Calu3 (cell line): ENCODE measurements at regions not wholly inside any gene's neighbourhood (a gene's known extent, or its start where the extent isn't known, plus 50 kb on each side); places are given as distances from the start of the nearest gene placed in this dataset.

ENCODE experiments used
- BruUV-seq: library from RNA; stranded (reverse); fragments of 400-500 nt; replicated peaks from 2 replicates; lab custom pipeline; 2021; lab: Mats Ljungman, UMichigan
- CTCF ChIA-PET: fragments of 300-600 bp; sonication (Branson Sonifier 250); formaldehyde crosslinking; loops from one replicate; lab custom pipeline; 2022; ENCODE audit warnings: antibody characterized with exemption; lab: Charles Lee
- DNase-seq: peaks from one replicate; pipeline ENCODE4 v3.0.0; 2022
- H3K27ac Mint-ChIP-seq: one replicate; pipeline ENCODE4 v1.8.0; 2022; ENCODE audit warnings: mixed read lengths; ENCODE audit not compliant: unreplicated experiment
- H3K27me3 Mint-ChIP-seq: one replicate; pipeline ENCODE4 v1.8.0; 2022; ENCODE audit warnings: mixed read lengths; ENCODE audit not compliant: unreplicated experiment
- H3K36me3 Mint-ChIP-seq: one replicate; pipeline ENCODE4 v1.8.0; 2022; ENCODE audit warnings: mild to moderate bottlenecking, moderate library complexity, mixed read lengths; ENCODE audit not compliant: insufficient read depth, unreplicated experiment
- H3K4me1 Mint-ChIP-seq: one replicate; pipeline ENCODE4 v1.8.0; 2022; ENCODE audit warnings: mild to moderate bottlenecking, low read depth, mixed read lengths; ENCODE audit not compliant: unreplicated experiment
- H3K4me3 Mint-ChIP-seq: one replicate; pipeline ENCODE4 v1.8.0; 2022; ENCODE audit warnings: mild to moderate bottlenecking, low read depth, moderate library complexity, mixed read lengths; ENCODE audit not compliant: unreplicated experiment
- H3K9me3 Mint-ChIP-seq: one replicate; pipeline ENCODE4 v1.8.0; 2022; ENCODE audit warnings: low read depth, mixed read lengths; ENCODE audit not compliant: unreplicated experiment
- CTCF ChIP-seq: fragments of 200-600 bp; IDR thresholded peaks from one replicate; pipeline ENCODE4 v1.8.0; 2022; ENCODE audit warnings: antibody characterized with exemption; ENCODE audit not compliant: unreplicated experiment
- intact Hi-C: fragments of 100-400 bp; cut with micrococcal nuclease; formaldehyde crosslinking; loops from one replicate; pipeline ENCODE4 v1.10.0; 2022; ENCODE audit not compliant: unreplicated experiment

GRCh38 chr13:71962735-71963134, 95.7 kb upstream of the DACH1 start:
- H3K4me3 Mint-ChIP-seq = no peak overlapping the region
- no TSS peak for BruUV-seq
- TF ChIP-seq CTCF = no peak
- H3K36me3 Mint-ChIP-seq = no peaks in the 10 kb centered on the region
- intact Hi-C loops = no loop called here
- H3K9me3 Mint-ChIP-seq = no peaks in the 10 kb centered on the region
- CTCF ChIA-PET = no interaction called here
- no peak overlapping the region for H3K27ac Mint-ChIP-seq
- DNase-seq = no peak
- H3K27me3 Mint-ChIP-seq = no peaks in the 10 kb centered on the region
- H3K4me1 Mint-ChIP-seq = no peaks in the 10 kb centered on the region

- CTCF ChIA-PET = no interaction called here
- intact Hi-C loops = no loop called here
- no peak for TF ChIP-seq CTCF
- Mint-ChIP-seq H3K27ac (no peak overlapping the region), H3K36me3 (no peaks in the 10 kb centered on the region), H3K9me3 (no peaks in the 10 kb centered on the region), H3K27me3 (no peaks in the 10 kb centered on the region), H3K4me3 (no peak overlapping the region), H3K4me1 (no peaks in the 10 kb centered on the region)
- DNase-seq = no peak
- no TSS peak for BruUV-seq
These were observed 95.1 kb upstream of the DACH1 start for GRCh38 chr13:71962126-71962525.

GRCh38 chr13:71949441-71949840, 82.4 kb upstream of the DACH1 start:
- intact Hi-C loops = no loop called here
- Mint-ChIP-seq H3K36me3 (no peaks in the 10 kb centered on the region), H3K27ac (no peak overlapping the region), H3K9me3 (no peaks in the 10 kb centered on the region), H3K4me3 (no peak overlapping the region), H3K27me3 (no peaks in the 10 kb centered on the region), H3K4me1 (no peaks in the 10 kb centered on the region)
- CTCF ChIA-PET = no interaction called here
- no peak for TF ChIP-seq CTCF
- DNase-seq = no peak
- no TSS peak for BruUV-seq

GRCh38 chr13:71939186-71939585, 72.2 kb upstream of the DACH1 start:
- TF ChIP-seq CTCF = no peak
- Mint-ChIP-seq H3K9me3 (no peaks in the 10 kb centered on the region), H3K4me3 (no peak overlapping the region), H3K27ac (no peak overlapping the region), H3K36me3 (no peaks in the 10 kb centered on the region), H3K4me1 (no peaks in the 10 kb centered on the region), H3K27me3 (no peaks in the 10 kb centered on the region)
- CTCF ChIA-PET = no interaction called here
- no peak for DNase-seq
- intact Hi-C loops = no loop called here
- BruUV-seq = no TSS peak
